GM12892 (cell line): ENCODE measurements at regions not wholly inside any gene's neighbourhood (a gene's known extent, or its start where the extent isn't known, plus 50 kb on each side); places are given as distances from the start of the nearest gene placed in this dataset.

ENCODE experiments used
- POLR2A ChIP-seq: IDR thresholded peaks from 2 replicates; pipeline ENCODE4 v1.6.1; 2011; ENCODE audit warnings: low read depth, low read length, control low read depth
- POLR2AphosphoS5 ChIP-seq: IDR thresholded peaks from 2 replicates; pipeline ENCODE4 v1.6.1; 2011; ENCODE audit warnings: low read depth, low read length, control low read depth

- TF ChIP-seq POLR2A (no peak), POLR2AphosphoS5 (no peak)
Measured at GRCh38 chr2:104794441-104794840, 59.5 kb upstream of the POU3F3 start.
